ENCODE measurements at regions not wholly inside any gene's neighbourhood (a gene's known extent, or its start where the extent isn't known, plus 50 kb on each side); places are given as distances from the start of the nearest gene placed in this dataset.

DNA sequence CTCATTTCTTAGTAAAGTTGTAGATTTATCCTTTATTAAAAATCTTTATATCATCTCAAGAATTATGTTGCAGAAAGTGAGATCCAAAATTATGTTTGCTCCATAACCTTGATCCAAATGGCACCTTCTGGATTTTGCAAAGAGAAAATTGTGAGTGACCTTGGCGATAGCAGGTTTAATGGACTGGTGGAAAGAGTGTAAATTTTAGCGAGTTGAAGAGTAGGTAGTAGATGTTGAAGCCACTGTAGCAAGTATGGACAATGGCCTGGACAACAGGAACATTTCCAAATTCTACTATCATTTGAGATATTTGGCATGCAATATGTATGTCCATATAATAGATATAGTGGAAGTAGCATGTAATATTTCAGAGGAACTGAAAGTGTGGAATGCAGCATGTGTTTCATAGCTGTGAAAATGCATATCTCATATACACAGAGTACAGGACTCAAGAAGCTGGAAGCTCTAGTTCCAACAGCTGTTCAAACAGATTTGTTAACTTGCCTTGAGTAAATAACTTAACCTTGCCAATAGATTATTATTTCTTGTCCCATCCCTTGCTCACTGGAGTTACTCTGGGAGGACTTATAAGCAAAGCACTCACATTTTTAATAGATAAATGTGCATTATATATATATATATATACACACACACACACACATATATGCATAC lies 152.5 kb upstream of the TLL1 start:
- DNase-seq (ENCODE audit: low spot score): no peak

GRCh38 chr4:165721815-165722214 lies 151.2 kb upstream of the TLL1 start:
- no peak for DNase-seq (ENCODE audit: low spot score)

- no peak for DNase-seq (ENCODE audit: low spot score)
Observed at GRCh38 chr4:165723051-165723795, 149.8 kb upstream of the TLL1 start.

DNA sequence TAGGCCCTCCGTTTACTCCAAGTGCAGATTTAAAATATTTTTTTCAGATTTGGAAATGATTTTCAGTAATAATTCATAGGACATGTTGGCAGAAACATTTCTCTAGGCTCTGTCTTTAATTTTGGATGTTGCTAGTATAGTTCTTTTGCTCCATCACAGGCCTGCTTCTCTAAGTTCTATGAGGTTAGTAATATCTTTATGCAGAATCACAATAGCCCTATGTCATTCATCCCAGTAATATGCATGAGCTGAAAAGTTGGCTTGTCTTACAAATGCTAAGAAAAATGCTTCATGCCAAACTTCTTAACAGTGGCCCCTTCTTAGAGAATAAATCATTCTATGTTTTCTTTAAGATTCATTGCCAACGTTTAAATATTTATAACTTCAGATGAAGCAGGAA lies 148.3 kb upstream of the TLL1 start:
- DNase-seq (ENCODE audit: low spot score): no peak

DNA sequence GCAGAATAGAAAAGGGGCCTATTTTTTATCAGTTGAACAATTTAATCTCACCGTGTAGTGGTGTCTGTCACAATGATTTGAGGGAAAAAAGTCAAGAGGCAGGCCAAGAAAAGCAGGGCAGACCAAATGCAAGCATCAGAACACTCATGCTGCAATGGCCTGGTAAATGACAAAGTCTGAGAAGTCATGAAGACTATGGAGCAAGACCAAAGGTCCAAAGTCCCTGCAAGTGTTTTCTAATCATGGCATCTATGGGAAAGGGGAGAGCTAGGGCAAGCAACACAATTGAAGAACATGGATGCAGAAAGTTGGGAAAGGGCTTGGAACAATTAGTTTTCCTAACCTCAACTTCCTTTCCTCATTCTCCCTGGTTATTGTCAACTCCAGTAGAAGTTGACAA lies 147.7 kb upstream of the TLL1 start:
- no peak for DNase-seq (ENCODE audit: low spot score)

GRCh38 chr4:165726831-165727230 lies 146.2 kb upstream of the TLL1 start:
- DNase-seq (ENCODE audit: low spot score): no peak

GRCh38 chr4:165737309-165737972 lies 135.6 kb upstream of the TLL1 start:
- no peak for DNase-seq (ENCODE audit: low spot score)

GRCh38 chr4:165738571-165738970 lies 134.5 kb upstream of the TLL1 start:
- no peak for DNase-seq (ENCODE audit: low spot score)

DNA sequence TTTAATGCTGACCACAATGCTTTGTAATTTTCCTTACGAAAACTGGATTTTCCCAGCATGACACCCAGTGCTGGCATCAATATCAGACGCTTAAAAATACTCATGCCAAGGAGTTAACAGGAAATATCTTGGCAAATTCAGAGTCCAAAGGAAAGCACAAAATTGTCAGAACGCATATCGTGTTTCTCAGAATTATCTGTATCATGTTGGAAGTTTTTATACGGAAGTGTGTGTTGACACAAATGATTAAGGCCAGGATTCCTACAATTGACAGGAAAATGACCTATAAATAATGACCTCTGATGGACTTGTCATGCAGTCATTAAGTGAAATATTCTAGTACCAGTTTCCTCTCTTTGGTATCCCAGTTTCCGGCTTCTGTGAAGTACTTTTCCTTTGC lies 132.1 kb upstream of the TLL1 start:
- no peak for DNase-seq (ENCODE audit: low spot score)

DNA sequence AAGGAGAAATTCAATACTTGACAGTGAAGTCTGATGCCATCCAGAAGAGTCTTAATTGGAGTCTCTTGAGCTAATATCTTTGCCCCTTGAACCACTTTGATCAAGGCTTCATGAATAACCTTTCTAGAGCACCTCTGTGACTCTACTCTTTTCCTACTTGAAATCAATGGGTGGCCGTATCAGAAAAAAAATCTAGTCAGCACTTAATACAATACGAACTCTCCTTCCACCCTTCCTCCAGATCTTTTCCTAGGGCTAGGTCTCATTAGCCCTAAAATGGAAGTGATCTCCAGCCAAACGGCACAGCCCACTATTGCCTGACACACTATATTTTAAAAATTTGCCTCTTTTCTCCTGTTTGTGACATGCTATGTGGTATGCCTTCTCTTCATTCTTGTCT lies 129.6 kb upstream of the TLL1 start:
- no peak for DNase-seq (ENCODE audit: low spot score)

- no peak for DNase-seq (ENCODE audit: low spot score)
Observed at GRCh38 chr4:165744370-165744769, 128.7 kb upstream of the TLL1 start.

- no peak for DNase-seq (ENCODE audit: low spot score)
Observed at GRCh38 chr4:165748321-165748720, 124.7 kb upstream of the TLL1 start.

DNA sequence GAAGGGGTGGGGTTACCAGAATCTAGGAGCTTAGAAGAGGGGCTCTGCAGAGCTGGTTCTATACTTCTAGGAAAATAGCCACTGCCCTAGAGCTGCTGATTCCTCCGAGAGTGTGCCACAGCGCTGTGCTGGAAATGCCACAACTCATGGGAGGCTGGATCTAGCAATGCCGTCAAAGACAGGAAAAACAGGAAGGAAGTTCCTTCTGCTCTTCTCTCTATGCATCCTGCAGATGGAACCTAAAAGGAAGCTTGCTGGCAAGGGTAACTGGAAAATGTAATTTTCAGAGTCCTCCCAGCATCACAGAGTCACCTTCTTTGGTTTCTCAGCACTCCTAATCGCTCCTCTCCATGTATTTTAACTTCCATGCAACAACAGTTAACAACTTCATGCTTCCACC lies 121.2 kb upstream of the TLL1 start:
- DNase-seq (ENCODE audit: low spot score): no peak

DNA sequence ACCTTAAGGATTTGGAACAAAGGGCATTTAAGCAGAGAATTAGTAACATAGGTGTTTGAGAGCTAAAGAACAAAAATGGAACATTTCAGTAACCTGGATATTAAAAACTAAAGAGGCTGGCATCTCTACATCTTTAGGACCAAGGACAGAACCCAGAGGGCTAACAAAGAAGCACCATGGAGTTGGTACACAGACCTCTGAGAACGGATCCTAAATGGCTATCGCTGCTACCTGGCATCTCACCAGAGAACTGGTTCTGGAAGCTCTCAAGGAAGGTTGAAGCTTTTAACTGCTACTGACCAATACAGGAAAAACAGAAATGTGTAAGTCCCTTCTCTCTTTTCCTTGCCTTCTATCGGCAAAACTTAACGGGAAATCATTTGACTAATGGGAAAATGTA lies 118.4 kb upstream of the TLL1 start:
- DNase-seq (ENCODE audit: low spot score): no peak

- no peak for DNase-seq (ENCODE audit: low spot score)
Observed at GRCh38 chr4:165756836-165757235, 116.2 kb upstream of the TLL1 start.

DNA sequence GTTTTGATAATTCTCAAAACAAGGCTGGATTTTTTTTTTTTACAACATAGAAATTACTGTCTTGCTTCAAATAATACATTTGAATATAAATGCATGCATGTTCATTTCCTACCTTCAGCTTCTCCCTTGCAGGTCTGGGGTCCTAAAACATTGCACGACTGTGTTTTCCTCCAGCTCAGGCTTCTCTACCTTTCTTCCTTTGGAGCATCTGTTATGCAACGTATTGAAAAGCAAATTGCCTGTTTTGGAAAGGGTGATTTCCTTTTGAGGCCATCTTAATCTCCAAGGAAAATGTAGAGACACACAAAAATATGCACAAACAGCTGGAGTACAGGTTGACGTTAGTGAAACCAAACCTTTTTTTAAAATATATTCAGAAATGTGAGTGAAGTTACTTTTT lies 115.6 kb upstream of the TLL1 start:
- DNase-seq (ENCODE audit: low spot score): no peak

- no peak for DNase-seq (ENCODE audit: low spot score)
Observed at GRCh38 chr4:165758086-165758485, 115.0 kb upstream of the TLL1 start.

DNA sequence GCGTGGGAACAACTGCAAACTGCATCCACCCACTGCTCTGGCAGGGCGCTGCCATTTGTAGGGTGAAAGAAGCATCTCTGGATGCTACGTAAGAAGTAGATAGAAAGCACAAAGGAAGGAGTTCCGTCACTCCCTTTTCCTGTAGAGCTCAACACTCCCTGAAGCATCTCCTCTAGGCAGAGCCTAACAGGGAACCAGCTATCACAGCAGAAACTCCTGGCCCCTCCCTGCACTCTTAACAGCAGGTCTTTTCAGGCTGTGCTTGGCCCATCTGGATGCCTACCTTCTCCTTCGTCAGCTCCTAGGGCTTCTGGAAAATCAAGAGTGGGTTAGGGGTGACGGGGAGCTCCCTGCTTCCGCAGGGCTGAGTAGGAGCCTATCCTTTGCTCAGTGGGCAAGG lies 112.9 kb upstream of the TLL1 start:
- DNase-seq (ENCODE audit: low spot score): no peak

DNA sequence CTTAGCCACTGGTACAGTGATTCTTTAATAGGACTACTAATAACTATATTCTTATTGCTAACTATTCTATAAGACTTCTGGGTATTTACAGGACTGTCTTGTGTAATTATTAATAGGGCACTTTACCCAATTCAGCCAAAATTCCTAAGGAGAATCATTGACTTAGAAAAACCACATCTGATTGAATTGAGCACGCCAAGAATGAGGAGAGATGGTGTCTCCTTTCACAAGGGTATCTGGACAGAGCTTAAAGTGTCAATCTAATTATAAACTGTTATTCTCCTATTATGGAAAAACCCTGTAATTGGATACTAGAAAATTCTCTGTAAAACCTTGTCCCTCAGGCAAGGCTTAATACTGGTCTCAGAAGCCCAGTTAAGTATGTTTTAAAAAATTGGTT lies 111.1 kb upstream of the TLL1 start:
- no peak for DNase-seq (ENCODE audit: low spot score)

- DNase-seq (ENCODE audit: low spot score): no peak
Observed at GRCh38 chr4:165763640-165764039, 109.4 kb upstream of the TLL1 start.

DNA sequence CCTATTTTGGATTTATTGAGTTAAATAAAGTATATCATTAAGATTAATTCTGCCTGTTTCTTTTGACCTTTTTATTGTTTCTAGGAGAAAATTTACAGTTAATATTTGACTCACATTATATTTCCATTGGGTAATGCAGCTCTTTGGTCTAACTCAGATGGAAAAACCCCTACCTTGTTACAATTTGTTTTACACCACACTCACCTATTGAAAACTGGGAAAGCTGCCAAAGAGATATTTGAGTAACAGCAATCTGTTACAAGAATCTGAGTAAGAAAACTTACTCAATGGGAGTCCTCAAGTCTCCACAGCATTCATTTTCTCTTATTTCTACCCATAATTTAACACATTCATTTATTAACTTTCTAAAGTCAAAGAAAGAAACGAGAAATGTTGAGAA lies 108.0 kb upstream of the TLL1 start:
- DNase-seq (ENCODE audit: low spot score): no peak

DNA sequence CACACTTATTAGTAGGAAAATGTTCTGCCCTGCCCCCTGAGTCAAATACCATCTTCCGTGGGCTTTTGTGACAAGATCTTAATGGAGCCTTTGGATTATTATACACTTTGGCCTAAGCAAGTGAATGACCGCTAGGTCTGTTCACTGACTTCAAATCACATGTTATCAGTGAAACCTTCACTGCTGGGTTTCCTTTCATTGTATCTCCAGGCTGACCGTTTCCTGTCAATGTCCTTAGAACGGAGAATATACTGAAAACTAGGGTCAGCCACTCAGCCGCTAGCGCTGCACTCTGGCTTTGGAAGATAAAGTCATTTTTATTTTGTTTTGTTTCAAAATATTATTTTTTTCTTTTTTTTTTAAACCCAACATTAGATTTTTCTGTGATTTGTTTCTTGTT lies 107.0 kb upstream of the TLL1 start:
- no peak for DNase-seq (ENCODE audit: low spot score)

DNA sequence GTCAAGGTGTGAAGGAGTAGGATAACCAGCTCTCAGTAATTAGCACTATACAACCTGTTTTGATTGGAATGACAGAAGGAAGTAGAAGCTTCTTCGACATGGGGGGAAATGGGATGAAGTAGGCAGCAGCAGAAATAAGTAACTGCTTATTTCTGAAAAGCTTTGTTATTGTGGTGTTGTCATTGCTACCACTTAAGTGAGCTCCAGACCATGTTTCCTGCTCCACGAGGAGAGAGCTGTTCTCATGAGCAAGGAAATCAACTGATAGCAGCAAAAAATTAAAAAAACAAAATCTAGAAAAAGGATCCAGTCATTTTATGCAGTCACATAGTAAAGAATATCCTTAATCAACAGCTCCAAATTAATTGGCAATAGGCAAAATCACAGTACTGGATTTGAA lies 106.1 kb upstream of the TLL1 start:
- no peak for DNase-seq (ENCODE audit: low spot score)

DNA sequence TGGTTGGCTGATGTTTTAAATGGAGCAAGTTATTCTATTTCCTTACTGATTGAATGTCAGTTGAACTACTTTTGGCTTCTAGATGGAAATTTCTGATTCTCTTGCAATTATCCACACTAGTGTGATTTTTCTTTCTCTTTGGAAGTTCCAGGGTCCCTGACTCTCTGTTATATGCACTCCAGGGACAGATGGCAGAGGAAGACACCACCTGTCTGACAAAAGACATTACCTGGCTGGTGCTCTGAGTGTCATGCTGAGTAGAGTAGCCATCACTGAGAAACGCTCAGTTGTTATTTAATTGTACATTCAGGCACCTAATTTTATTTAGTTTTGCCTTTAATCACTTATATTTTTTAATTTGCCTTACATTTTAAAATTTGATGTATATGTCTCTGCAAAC lies 105.4 kb upstream of the TLL1 start:
- no peak for DNase-seq (ENCODE audit: low spot score)
